HCT116 (cell line): ENCODE measurements at regions not wholly inside any gene's neighbourhood (a gene's known extent, or its start where the extent isn't known, plus 50 kb on each side); places are given as distances from the start of the nearest gene placed in this dataset.

Source experiments
- ATAC-seq: fragments of 200-7000 bp; cut with Tn5 transposase; 2 replicates; pipeline ENCODE4 v1.9.1; 2020; ENCODE audit warnings: mild to moderate bottlenecking, moderate library complexity
- BruUV-seq: library from RNA; stranded (reverse); fragments of 400-500 nt; replicated peaks from 2 replicates; lab custom pipeline; 2021; lab: Mats Ljungman, UMichigan
- CTCF ChIA-PET: fragments of 300-600 bp; sonication (Branson Sonifier 250); formaldehyde crosslinking; loops from one replicate; lab custom pipeline; 2021; ENCODE audit warnings: antibody characterized with exemption; lab: Charles Lee
- POLR2A ChIA-PET: fragments of 300-600, 350-600 bp; sonication (Branson Sonifier 250); formaldehyde crosslinking; loops from one replicate; lab custom pipeline; 2021; ENCODE audit warnings: antibody characterized with exemption; lab: Charles Lee
- RAD21 ChIA-PET, 2 experiments: fragments of 300-600 bp; sonication (Branson Sonifier 250); formaldehyde crosslinking; loops; one replicate each; lab custom pipeline; 2023; ENCODE audit warnings: low total read pairs in 2 of 2; ENCODE audit not compliant: uncharacterized antibody in 2 of 2, unreplicated experiment in 2 of 2, low non-redundant PET in 1 of 2; lab: Charles Lee
- DNase-seq: peaks from one replicate; pipeline ENCODE4 v3.0.0-alpha.2; 2010; ENCODE audit warnings: low read depth, low spot score
- H2AFZ ChIP-seq: fragments of 200-600 bp; shearing (Covaris generic), sonication (generic); 2 replicates; pipeline ENCODE4 v1.6.1; 2017; ENCODE audit warnings: low read depth, mixed run types, mixed read lengths, antibody characterized with exemption, low read length; ENCODE audit not compliant: poor library complexity, severe bottlenecking
- H3K27ac ChIP-seq: 2 replicates; pipeline ENCODE4 v1.5.1; 2012; ENCODE audit warnings: low read depth, low read length
- H3K27me3 ChIP-seq: fragments of 200-600 bp; sonication (generic); 2 replicates; pipeline ENCODE4 v1.6.1; 2016; ENCODE audit warnings: mixed run types, low read length, mixed read lengths; ENCODE audit not compliant: insufficient read depth
- H3K36me3 ChIP-seq, 2 experiments: fragments of 200-500 bp in 1 of 2; fragments of 200-600 bp in 1 of 2; sonication (Bioruptor generic) in 1 of 2; sonication (generic) in 1 of 2; 2 replicates each; pipeline versions ENCODE4 v1.5.1 to v1.6.1; 2014 to 2016; ENCODE audit warnings: low read length in 2 of 2, inconsistent platforms in 1 of 2, mixed read lengths in 1 of 2, mixed run types in 1 of 2; ENCODE audit not compliant: insufficient read depth in 2 of 2, control insufficient read depth in 1 of 2
- H3K4me1 ChIP-seq, 2 experiments: fragments of 200-600 bp in 1 of 2; sonication (generic) in 1 of 2; 2 replicates each; pipeline versions ENCODE4 v1.5.1 to v1.6.1; 2012 to 2017; ENCODE audit warnings: low read length in 2 of 2, inconsistent platforms in 1 of 2, mild to moderate bottlenecking in 1 of 2, mixed read lengths in 1 of 2, mixed run types in 1 of 2, moderate library complexity in 1 of 2; ENCODE audit not compliant: insufficient read depth in 2 of 2, control insufficient read depth in 1 of 2
- H3K4me2 ChIP-seq: fragments of 200-600 bp; sonication (generic); 2 replicates; pipeline ENCODE4 v1.6.1; 2017; ENCODE audit warnings: mixed run types, low read length, mixed read lengths
- H3K4me3 ChIP-seq, 2 experiments: fragments of 200-600 bp in 1 of 2; sonication (generic) in 1 of 2; replicated peaks in 1 of 2; 2 replicates each; pipeline ENCODE4 v1.5.1; 2011 to 2016; ENCODE audit warnings: low read length in 2 of 2, control low read depth in 1 of 2, low read depth in 1 of 2, mild to moderate bottlenecking in 1 of 2, mixed read lengths in 1 of 2, mixed run types in 1 of 2
- H3K79me2 ChIP-seq: fragments of 200-600 bp; sonication (generic); 2 replicates; pipeline ENCODE4 v1.6.1; 2017; ENCODE audit warnings: mild to moderate bottlenecking, mixed run types, low read length, moderate library complexity, mixed read lengths; ENCODE audit not compliant: insufficient read depth
- H3K9ac ChIP-seq: fragments of 200-600 bp; sonication (generic); 2 replicates; pipeline ENCODE4 v1.6.1; 2016; ENCODE audit warnings: low read length, mixed read lengths
- H3K9me2 ChIP-seq: fragments of 200-600 bp; sonication (generic), shearing (Covaris generic); 2 replicates; pipeline ENCODE4 v1.6.1; 2017; ENCODE audit warnings: mixed run types, mild to moderate bottlenecking, moderate library complexity; ENCODE audit not compliant: insufficient read depth
- H3K9me3 ChIP-seq, 2 experiments: fragments of 200-500 bp in 1 of 2; fragments of 200-600 bp in 1 of 2; sonication (Bioruptor generic) in 1 of 2; sonication (generic) in 1 of 2; 2 replicates each; pipeline ENCODE4 v1.6.1; 2014 to 2017; ENCODE audit warnings: low read length in 2 of 2, mixed read lengths in 2 of 2, inconsistent platforms in 1 of 2, low read depth in 1 of 2, mild to moderate bottlenecking in 1 of 2, mixed run types in 1 of 2, moderate library complexity in 1 of 2; ENCODE audit not compliant: control insufficient read depth in 1 of 2, insufficient read depth in 1 of 2
- H4K20me1 ChIP-seq: fragments of 200-600 bp; sonication (generic), shearing (Covaris generic); 2 replicates; pipeline ENCODE4 v1.6.1; 2017; ENCODE audit warnings: mixed run types, mild to moderate bottlenecking, moderate library complexity; ENCODE audit not compliant: insufficient read depth
- ATF3 ChIP-seq: IDR thresholded peaks from 2 replicates; pipeline ENCODE4 v1.6.1; 2012
- CBX3 ChIP-seq: IDR thresholded peaks from 2 replicates; pipeline ENCODE4 v1.6.1; 2012; ENCODE audit warnings: low read depth
- CTCF ChIP-seq, 3 experiments: fragments of 200-600 bp in 1 of 3; sonication (generic) in 1 of 3; IDR thresholded peaks in 2 of 3; conservative IDR thresholded peaks in 1 of 3; 2 replicates each; pipeline ENCODE4 v1.5.1; 2012 to 2017; ENCODE audit warnings: low read depth in 2 of 3, low read length in 2 of 3, antibody characterized with exemption in 1 of 3, borderline replicate concordance in 1 of 3, control low read depth in 1 of 3, mild to moderate bottlenecking in 1 of 3, mixed read lengths in 1 of 3, mixed run types in 1 of 3, moderate library complexity in 1 of 3; ENCODE audit not compliant: insufficient read depth in 1 of 3
- EGR1 ChIP-seq: IDR thresholded peaks from 2 replicates; pipeline ENCODE4 v1.6.1; 2012; ENCODE audit warnings: low read depth
- ELF1 ChIP-seq: IDR thresholded peaks from 2 replicates; pipeline ENCODE4 v1.6.1; 2012; ENCODE audit warnings: low read depth, borderline replicate concordance
- EZH2 ChIP-seq: fragments of 200-600 bp; sonication (generic); IDR thresholded peaks from 2 replicates; pipeline ENCODE4 v1.6.1; 2017; ENCODE audit warnings: antibody characterized with exemption, mixed run types
- FOSL1 ChIP-seq: IDR thresholded peaks from 2 replicates; pipeline ENCODE4 v1.6.1; 2012; ENCODE audit warnings: low read depth
- JUND ChIP-seq: IDR thresholded peaks from 2 replicates; pipeline ENCODE4 v1.6.1; 2012
- POLR2AphosphoS5 ChIP-seq: IDR thresholded peaks from 2 replicates; pipeline ENCODE4 v1.6.1; 2011; ENCODE audit warnings: mild to moderate bottlenecking, low read depth, low read length, moderate library complexity
- RAD21 ChIP-seq: IDR thresholded peaks from 2 replicates; pipeline ENCODE4 v1.6.1; 2012; ENCODE audit warnings: low read depth, mild to moderate bottlenecking
- REST ChIP-seq: IDR thresholded peaks from 2 replicates; pipeline ENCODE4 v1.6.1; 2012; ENCODE audit warnings: low read depth
- SIN3A ChIP-seq: IDR thresholded peaks from 2 replicates; pipeline ENCODE4 v1.6.1; 2012; ENCODE audit warnings: low read depth
- SRF ChIP-seq: IDR thresholded peaks from 2 replicates; pipeline ENCODE4 v1.6.1; 2012; ENCODE audit warnings: low read depth
- TCF7L2 ChIP-seq: IDR thresholded peaks from 2 replicates; pipeline ENCODE4 v1.7.0; 2011; ENCODE audit warnings: borderline replicate concordance, inconsistent platforms; ENCODE audit not compliant: insufficient read depth, insufficient read length; ENCODE audit errors: extremely low read depth
- YY1 ChIP-seq: IDR thresholded peaks from 2 replicates; pipeline ENCODE4 v1.6.1; 2011; ENCODE audit warnings: low read length, low read depth, moderate library complexity, mild to moderate bottlenecking; ENCODE audit not compliant: insufficient replicate concordance; ENCODE audit errors: extremely low read depth
- ZFX ChIP-seq: fragments of 450-650 bp; IDR thresholded peaks from 2 replicates; pipeline ENCODE4 v1.6.1; 2017
- ZNF274 ChIP-seq: fragments of 200-500 bp; sonication (Bioruptor generic); IDR thresholded peaks from 2 replicates; pipeline ENCODE4 v1.6.1; 2014; ENCODE audit warnings: mild to moderate bottlenecking, low read depth, low read length, inconsistent platforms
- intact Hi-C: fragments of 100-400 bp; cut with micrococcal nuclease; formaldehyde crosslinking; loops from 2 replicates; pipeline ENCODE4 v1.10.0; 2022
- TF ChIP-seq, protein P1 (sequence below): IDR thresholded peaks from 2 replicates; pipeline ENCODE4 v1.6.1; 2011; ENCODE audit warnings: mild to moderate bottlenecking, low read length, moderate library complexity; ENCODE audit not compliant: insufficient replicate concordance; ENCODE audit errors: extremely low read depth
- TF ChIP-seq, protein P2 (sequence below): IDR thresholded peaks from 2 replicates; pipeline ENCODE4 v1.6.1; 2012

DNA sequence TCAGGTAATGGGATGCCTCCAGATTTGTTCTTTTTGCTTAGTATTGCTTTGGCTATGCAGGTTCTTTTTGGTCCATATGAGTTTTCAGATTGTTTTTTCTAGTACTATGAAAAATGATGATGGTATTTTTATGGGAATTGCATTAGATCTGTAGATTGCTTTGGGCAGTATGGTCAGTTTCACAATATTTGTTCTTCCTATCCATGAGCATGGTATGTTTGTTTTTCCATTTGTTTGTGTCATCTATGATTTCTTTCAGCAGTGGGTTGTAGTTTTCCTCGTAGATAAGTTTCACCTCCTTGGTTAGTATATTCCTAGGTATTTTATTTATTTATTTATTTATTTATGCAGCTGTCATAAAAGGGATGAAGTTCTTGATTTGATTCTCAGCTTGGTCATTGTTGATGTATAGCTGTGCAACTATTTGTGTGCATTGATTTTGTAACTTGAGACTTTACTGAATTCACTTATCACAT lies 103.9 kb upstream of the DNAH14 start:
- DNase-seq (no peak), ATAC-seq (no peak)
- BruUV-seq = no TSS peak
- POLR2A ChIA-PET = no interaction called here
- Histone ChIP-seq H3K4me2 (no peak overlapping the region), H4K20me1 (no peaks in the 10 kb centered on the region), H3K9me3 (no peaks in the 10 kb centered on the region; a peak in 1 of 4 replicates), H3K4me1 (no peaks in the 10 kb centered on the region), H2AFZ (no peak overlapping the region), H3K9me2 (no peaks in the 10 kb centered on the region), H3K36me3 (no peaks in the 10 kb centered on the region)
- intact Hi-C loops = no loop called here
- RAD21 ChIA-PET = no interaction called here
- TF ChIP-seq REST (no peak), RAD21 (no peak), CBX3 (no peak), POLR2AphosphoS5 (no peak), TCF7L2 (no peak), ATF3 (no peak), FOSL1 (no peak), EZH2 (no peak), YY1 (no peak), ZNF274 (no peak), JUND (no peak), SRF (no peak), EGR1 (no peak), CTCF (IDR thresholded peaks at IDR 0.05 in 2 of 3, conservative IDR thresholded peaks at IDR 0.05 in 1 of 3; ENCODE audit: borderline replicate concordance in 1 of 3, insufficient read depth in 1 of 3, low read depth in 2 of 3, low read length in 2 of 3) (no peak), ELF1 (no peak), ZFX (no peak), SIN3A (no peak)
- TF ChIP-seq, protein P1, sequence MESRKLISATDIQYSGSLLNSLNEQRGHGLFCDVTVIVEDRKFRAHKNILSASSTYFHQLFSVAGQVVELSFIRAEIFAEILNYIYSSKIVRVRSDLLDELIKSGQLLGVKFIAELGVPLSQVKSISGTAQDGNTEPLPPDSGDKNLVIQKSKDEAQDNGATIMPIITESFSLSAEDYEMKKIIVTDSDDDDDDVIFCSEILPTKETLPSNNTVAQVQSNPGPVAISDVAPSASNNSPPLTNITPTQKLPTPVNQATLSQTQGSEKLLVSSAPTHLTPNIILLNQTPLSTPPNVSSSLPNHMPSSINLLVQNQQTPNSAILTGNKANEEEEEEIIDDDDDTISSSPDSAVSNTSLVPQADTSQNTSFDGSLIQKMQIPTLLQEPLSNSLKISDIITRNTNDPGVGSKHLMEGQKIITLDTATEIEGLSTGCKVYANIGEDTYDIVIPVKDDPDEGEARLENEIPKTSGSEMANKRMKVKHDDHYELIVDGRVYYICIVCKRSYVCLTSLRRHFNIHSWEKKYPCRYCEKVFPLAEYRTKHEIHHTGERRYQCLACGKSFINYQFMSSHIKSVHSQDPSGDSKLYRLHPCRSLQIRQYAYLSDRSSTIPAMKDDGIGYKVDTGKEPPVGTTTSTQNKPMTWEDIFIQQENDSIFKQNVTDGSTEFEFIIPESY = no peak
- TF ChIP-seq, protein P2, sequence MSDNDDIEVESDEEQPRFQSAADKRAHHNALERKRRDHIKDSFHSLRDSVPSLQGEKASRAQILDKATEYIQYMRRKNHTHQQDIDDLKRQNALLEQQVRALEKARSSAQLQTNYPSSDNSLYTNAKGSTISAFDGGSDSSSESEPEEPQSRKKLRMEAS = no peak
- TF ChIP-seq, all 23 proteins: peak for 0
- CTCF ChIA-PET = no interaction called here
- Histone ChIP-seq H3K79me2 (no peaks in the 10 kb centered on the region), H3K4me3 (no peak overlapping the region), H3K9ac (no peak overlapping the region), H3K27ac (no peak overlapping the region), H3K27me3 (no peaks in the 10 kb centered on the region; the same call in 1 of the 2 replicates)
